SU-DHL-6 (cell line): ENCODE measurements at regions not wholly inside any gene's neighbourhood (a gene's known extent, or its start where the extent isn't known, plus 50 kb on each side); places are given as distances from the start of the nearest gene placed in this dataset.
"Not testable (repeated sequence)": the region's sequence is repeated elsewhere in the genome, so short reads cannot be mapped to it uniquely, and the experiment has no call there.

Experiments
- CTCF ChIP-seq: fragments of 200-600 bp; sonication (generic); IDR thresholded peaks from one replicate; pipeline ENCODE4 v1.5.1; 2017; ENCODE audit warnings: antibody characterized with exemption, mild to moderate bottlenecking, low read length, moderate library complexity; ENCODE audit not compliant: insufficient read depth, poor library complexity, severe bottlenecking
- EZH2phosphoT487 ChIP-seq: fragments of 200-600 bp; sonication (generic), shearing (Covaris generic); conservative IDR thresholded peaks from 2 replicates; pipeline ENCODE4 v1.6.1; 2018; ENCODE audit warnings: mild to moderate bottlenecking, antibody characterized with exemption, low read length, moderate library complexity, mixed read lengths

- not testable (repeated sequence) for TF ChIP-seq CTCF, EZH2phosphoT487
These were observed 65.6 kb upstream of the KIF2B start for GRCh38 chr17:53757116-53757515.
